DMS53 (cell line): ENCODE measurements at regions not wholly inside any gene's neighbourhood (a gene's known extent, or its start where the extent isn't known, plus 50 kb on each side); places are given as distances from the start of the nearest gene placed in this dataset.

ENCODE experiments used
- DNase-seq: peaks from one replicate; lab custom pipeline; 2025; lab: John Stamatoyannopoulos, UW

DNA sequence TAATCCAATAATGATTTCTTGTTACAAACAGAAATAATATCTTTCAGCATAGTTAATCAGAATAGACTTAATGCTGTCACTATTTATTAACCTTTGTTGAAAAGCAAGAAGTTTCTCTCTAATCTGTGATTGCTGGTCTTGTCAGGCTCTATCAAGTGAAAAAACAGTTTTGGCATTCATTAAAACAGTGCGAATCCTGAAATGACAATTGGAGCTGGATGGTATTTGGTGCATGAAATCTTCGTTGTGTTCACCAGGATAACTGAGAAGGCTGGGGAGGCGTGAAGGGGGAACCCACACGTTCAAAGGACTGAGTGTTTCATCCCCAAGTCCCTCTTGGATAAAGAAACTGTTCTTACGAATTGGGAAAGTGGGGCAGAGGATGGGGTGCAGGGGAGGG is 190.2 kb upstream of the MYL2 start:
- no peak for DNase-seq

GRCh38 chr12:111108726-111109125 is 188.3 kb upstream of the MYL2 start:
- no peak for DNase-seq

DNA sequence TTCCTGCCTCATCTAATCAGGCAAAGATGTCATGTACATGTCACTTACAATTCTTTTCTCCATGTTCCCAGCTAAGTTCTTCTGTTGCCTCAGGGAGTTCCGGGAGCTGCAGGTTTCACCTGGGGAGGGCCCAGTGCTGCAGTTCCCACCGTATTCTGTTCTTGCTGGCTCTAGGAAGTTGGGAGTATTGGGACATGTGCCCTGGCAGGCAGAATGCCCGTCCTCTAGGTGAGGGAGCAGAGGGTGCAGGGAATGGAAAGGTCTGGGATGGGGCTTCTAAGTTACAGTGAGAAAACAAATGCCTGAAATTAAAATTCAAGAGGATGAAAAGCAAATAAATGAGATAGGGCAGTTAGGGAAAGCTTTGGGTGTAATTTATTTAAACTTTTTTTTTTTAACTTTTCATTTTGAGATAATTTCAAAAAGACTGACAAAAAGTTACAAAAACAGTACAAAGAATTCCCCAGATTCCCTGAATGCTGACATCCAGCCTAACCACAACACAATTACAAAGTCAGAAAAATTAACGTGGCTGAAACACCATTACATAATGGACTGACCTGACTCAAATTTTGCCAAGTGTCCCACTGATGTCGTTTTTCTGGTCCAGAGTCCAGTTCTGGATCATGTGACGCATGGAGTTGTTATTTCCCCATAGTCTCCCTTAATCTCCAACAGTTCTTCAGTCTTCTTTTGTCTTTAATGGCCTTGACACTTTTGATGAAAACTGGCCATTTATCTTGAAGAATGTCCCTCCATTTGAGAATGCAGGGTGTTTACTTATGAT is 187.2 kb upstream of the MYL2 start:
- no peak for DNase-seq

GRCh38 chr12:111105294-111105693 is 184.9 kb upstream of the MYL2 start:
- no peak for DNase-seq

GRCh38 chr12:111103583-111103982 is 183.2 kb upstream of the MYL2 start:
- DNase-seq = no peak

DNA sequence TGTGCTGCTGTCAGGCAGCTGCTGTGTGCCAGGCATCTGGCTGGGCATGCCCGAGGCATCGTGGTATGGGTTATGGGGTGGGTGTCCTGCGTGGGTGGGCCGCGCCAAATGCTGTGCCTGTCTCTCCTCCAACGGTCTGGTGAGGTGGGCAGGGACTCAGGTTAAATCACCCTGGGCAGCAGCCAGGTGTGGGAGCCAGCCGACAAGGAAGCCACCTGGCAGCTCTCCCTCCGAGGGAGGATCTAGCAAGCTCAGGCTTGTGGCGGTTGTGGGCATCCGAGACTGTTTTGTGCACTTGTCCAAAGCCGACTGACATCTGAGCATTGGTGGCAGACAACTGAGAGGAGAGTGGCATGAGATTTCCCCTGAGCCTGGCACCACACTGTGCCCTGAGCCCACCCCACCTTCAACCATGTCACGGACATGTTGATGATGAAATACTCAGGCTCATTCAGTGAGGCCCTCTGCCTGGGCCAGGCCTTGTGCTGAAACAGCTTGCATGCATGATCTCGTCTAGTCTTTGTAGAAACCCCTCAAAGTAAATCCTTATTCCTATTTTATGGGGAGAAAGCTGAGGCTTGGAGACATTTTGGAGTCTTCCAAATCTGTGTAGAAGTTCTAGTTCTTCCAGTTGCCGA is 181.8 kb upstream of the MYL2 start:
- no peak for DNase-seq

GRCh38 chr12:111101003-111101402 is 180.6 kb upstream of the MYL2 start:
- DNase-seq = no peak

- no peak for DNase-seq
Measured at GRCh38 chr12:111100554-111100953, 180.2 kb upstream of the MYL2 start.

DNA sequence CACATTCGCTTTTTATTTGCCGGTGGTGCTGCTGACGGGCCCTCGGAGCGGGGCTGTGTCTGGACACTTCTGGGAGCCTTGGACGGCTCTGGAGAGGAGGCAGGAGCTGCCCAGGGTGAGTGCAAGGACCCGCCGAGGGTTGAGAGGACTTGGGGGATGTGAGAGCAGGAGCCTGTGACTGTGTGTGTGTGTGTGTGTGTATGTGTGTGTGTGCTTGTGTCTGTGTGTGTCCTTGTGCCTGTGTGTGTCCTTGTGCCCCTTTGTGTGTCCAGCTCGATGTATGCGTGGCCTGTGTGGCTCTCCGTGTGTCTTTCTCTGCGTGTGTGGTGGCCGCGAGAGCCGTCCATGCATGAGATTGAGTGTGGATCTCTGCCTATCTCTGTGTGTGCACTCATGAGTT is 179.6 kb upstream of the MYL2 start:
- DNase-seq = no peak

DNA sequence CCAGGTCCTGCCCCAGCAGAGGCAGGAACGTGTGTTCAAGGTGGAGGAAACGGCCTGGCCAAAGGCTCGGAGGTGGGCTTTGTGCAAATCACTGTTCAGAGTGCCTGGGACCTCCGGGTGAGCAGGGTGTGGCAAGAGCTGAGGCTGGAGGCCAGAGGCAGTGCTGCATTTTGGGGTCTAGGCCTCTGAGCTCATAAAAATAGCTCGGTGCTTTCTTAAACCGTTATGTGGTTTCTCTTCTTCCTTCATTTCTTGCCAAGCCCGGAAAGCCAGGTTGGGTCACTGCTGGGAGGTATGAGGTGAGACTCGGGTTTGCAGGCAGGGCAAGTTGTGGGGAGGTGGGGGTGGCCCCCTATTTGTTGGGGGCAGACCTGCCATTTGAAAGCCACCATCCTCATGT is 178.8 kb upstream of the MYL2 start:
- no peak for DNase-seq

DNA sequence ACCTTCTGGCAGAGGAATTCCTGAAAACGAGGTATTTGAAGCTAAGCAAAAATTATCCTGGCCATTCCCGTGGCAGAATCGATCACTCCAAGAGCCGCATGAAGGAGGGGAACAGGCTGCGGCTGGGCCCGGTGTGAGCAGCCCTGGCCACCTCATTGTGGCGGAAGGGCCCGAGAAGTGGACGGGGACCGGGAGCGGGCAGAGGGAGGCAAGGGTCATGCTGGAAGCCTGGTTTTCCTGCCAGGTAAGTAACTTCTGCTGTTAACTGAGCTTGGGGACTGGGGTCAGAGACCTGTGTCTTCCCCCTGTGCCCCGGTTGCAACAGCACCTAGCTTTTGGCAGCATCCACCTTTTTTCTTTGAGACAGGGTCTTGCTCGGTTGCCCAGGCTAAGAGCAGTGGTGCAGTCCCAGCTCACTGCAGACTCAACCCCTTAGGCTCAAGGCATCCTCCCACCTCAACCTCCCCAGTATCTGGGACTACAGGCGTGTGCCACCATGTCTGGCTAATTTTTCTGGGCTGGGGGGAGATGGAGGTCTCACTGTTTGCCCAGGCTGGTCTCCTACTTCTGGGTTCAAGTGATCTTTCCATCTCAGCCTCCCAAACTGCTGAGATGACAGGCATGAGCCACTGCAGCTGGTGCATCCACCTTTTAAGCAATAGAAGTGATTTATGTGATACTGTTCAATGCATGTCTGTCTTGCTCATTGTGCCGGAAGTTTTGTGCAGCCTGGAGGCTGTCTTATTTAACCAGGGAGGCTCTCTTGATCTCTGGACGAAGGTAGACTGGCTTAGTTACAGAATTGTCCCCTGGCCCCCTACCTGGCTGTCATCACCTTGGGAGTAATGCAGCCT is 174.0 kb upstream of the MYL2 start:
- no peak for DNase-seq

DNA sequence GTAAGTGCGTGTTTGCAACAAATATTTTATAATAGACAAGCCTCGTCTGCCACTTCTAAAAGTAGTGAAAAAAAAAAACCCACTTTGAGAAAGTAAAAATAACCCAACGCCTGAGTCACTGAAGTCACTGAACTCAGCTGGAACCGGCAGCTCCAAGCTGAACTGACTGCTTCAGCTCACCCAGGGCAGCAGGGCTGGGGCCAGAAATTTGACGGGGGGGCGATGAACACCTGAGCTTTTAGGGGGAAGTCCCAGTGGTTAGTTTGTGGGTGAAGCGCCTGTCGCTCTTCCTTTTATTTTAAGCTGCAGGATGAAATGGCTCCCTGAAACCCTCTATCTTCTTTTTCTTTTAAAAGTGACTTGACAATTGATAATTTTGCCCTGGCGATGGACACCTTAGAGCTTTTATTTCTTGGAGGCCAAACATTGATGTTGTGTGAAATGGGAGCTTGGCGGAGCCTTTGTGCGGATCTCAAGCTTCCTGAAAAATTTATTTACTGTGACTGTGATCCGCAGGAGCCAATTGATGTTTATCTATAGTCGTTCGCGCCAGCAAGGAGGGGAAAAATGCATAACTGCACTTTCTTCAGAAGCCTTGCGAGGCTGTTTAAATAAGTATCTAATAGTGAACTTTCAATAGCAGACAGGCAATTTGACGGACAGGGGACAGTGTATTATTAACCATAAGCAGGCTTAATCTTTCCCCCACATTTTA is 173.2 kb upstream of the MYL2 start:
- no peak for DNase-seq

GRCh38 chr12:111091051-111091450 is 170.7 kb upstream of the MYL2 start:
- DNase-seq = no peak

DNA sequence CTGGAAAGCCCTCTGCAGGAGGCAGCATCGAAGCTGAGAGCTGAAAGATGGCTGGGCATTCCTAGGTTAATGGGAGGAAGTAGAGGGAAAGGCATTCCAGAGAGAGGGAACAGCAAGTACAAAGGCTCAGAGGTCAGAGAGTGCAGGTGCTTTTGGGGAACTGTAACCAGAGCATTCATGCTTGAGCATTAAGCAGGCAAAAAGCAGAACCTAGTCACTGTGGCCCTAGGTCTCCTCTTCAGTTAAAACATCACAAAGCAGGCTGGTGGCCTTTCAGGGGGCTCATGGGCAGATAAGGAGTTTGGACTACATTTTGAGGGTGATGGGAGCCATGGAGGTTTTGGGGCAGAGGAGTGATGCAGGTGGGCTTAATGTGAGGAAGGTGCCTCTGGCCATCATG is 169.2 kb upstream of the MYL2 start:
- no peak for DNase-seq

GRCh38 chr12:111088409-111088808 is 168.0 kb upstream of the MYL2 start:
- DNase-seq = no peak

- DNase-seq = no peak
Measured at GRCh38 chr12:111086947-111087700, 166.7 kb upstream of the MYL2 start.

DNA sequence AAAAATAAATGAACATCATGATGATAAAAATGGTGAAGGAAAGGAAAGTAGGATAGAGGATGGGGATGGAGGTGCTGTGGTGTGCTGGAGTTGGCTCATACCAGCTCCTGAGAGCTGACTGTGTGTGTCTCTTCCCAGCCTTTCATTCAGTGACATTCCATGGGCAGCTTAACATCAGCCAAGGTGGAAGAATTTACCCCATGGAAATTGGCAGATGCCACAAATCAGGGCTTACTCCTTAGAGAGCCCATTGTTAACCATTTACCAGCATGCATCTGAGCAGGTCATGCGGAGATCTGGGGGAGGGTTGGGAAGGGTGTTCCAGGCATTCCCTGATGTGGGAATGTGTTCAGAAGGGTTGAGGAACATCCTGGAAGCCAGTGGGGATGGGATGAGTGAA is 164.7 kb upstream of the MYL2 start:
- no peak for DNase-seq

DNA sequence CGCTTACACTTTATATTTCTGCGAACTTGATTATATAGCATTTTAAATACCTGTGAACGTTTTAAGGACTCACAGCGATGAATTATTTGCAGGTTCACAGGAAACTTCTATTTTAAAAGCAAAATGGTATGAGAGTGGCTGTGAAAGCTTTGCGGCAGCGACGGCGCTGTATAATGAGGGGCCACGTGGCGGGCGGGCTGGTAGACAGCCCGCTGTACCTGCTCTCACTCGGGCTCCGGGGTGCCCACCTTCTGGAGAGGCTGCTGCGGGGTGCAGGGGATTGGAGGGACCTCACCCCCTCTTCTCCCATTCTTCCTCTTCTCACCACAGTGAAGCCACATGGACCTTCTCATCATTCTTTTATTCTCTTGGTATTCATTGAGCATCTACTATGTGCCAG is 164.2 kb upstream of the MYL2 start:
- DNase-seq = no peak

GRCh38 chr12:111084158-111084557 is 163.8 kb upstream of the MYL2 start:
- DNase-seq = no peak

DNA sequence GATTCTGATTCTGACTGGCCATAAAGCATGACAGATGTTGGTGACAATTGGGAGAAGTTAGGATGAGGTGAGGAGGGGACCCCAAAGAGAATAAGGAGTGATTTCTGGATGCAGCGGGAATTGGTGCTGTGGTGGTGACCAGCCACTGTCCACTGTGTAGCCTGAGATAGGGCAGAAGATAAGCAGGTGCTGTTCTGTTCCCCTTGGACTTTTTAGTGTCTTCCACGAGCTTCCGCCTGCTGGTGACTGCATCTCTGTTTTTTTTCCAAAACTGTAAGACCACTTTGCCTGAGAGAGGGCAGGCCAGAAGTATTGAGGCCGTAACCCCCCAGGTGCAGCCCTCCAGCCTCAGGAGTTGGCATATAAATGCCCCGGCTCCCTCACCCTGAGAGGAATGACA is 161.2 kb upstream of the MYL2 start:
- DNase-seq = no peak

- no peak for DNase-seq
Measured at GRCh38 chr12:111078731-111079130, 158.4 kb upstream of the MYL2 start.
